HG02588 (cell line): ENCODE measurements at regions not wholly inside any gene's neighbourhood (a gene's known extent, or its start where the extent isn't known, plus 50 kb on each side); places are given as distances from the start of the nearest gene placed in this dataset.
A peak's percentile ranks its signal among the peaks of the same experiment; 100 is the strongest.

Source experiments
- ATAC-seq: cut with Tn5 transposase; IDR thresholded peaks from one replicate; pipeline ENCODE4 v1.9.1; 2021; ENCODE audit warnings: mild to moderate bottlenecking, moderate library complexity; ENCODE audit not compliant: unreplicated experiment

DNA sequence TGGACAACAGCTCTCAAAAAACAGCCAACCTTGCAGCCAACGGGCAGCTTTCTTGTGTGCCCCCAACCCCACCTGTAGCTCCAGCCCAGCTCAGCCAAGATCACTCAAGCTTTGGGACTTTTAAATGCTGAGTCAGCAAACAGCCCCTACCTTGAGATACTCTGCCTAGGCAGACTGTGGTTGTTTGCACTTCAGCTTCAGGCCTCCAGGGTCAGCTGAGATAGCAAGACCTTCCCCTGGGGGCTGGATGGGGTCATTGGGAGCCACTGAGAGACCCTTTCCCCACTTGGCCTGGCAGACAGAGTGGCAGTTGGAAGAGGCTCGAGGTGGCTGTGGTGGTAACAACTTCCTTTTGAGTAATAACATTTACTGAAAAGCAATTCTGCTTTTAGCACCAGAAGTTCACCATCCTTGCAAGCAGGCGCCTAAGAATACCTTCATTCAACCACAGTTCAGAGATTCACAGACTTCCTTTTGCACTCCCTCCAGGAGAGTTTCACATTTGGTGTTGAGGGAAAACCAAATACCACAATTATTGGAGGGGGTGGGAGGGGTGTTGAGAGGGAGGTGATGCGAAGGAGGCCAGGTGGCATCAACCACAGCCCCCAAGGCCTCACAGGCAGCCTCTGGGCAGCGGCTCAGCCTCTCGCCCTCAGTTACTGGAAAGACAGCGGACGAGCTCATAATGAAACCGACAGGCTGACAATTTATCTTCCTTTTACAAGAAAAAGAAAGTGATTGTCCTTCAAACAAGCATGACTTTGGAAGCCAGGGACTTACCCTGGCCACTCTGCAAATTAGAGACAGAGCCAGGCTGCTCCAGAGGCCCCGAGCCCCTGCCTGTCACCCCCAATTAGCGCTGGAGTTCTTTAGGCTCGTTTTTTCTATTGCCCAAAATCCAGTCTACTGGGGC is 148.1 kb downstream of the CEBPB start:
- peak; percentile 62 for ATAC-seq

- no peak for ATAC-seq
Measured at GRCh38 chr20:50339466-50339901, 148.9 kb downstream of the CEBPB start.

GRCh38 chr20:50340541-50340940 is 149.9 kb downstream of the CEBPB start:
- ATAC-seq, result no peak

GRCh38 chr20:50341050-50341449 is 150.4 kb downstream of the CEBPB start:
- no peak for ATAC-seq

DNA sequence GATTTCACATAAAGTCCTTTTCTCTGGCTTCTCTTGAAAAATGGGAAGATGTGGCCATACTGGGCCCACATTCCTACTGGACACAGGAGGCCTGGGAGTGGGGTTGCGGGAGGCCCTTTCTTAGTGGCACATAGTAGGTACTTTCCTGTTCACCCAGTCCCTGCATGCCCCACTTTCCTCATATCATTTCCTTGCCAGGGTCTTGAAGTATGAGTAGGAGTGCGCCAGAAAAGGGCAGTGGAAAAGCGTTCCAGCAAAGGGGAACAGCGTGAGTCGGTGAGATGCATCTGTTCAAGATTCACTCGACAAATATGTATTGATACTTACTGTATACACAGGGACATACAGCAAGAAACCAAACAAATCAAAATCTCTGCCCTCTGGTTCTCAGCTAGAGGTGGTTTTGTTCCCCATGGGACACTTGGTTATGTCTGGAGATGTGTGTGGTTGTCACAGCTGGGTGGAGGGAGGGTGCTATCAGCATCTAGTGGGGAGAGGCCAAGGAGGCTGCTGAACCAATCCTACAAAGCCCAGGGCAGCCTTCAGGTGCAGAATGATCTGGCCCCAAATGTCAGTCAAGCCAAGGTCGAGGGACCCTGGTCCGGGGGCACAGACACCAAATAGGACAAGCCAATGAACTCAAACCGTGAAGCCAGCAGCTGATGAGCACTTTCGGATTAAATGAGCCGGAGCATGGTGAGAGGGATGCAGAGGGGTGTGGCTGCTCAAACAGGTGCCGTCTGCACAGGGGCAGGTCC is 151.4 kb downstream of the CEBPB start:
- no peak for ATAC-seq

- no peak for ATAC-seq
Measured at GRCh38 chr20:50342638-50343102, 152.0 kb downstream of the CEBPB start.

DNA sequence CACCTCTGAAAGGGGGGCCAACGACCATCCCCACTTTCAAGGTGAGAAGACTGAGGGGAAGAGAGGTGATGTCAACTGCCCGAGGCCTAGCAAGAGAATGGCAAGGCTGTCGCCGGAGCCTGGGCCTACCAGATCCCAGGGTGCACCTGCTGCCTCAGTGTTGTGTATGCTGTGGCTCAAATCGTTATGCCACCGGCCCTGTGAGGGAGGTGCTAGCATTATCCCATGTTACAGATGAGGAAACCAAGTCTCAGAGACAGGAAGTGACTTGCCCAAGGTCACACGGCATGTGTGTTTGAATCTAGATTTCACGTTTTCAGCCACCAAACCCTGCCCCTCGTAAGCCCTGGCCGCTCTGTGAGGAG is 152.5 kb downstream of the CEBPB start:
- ATAC-seq, result no peak

DNA sequence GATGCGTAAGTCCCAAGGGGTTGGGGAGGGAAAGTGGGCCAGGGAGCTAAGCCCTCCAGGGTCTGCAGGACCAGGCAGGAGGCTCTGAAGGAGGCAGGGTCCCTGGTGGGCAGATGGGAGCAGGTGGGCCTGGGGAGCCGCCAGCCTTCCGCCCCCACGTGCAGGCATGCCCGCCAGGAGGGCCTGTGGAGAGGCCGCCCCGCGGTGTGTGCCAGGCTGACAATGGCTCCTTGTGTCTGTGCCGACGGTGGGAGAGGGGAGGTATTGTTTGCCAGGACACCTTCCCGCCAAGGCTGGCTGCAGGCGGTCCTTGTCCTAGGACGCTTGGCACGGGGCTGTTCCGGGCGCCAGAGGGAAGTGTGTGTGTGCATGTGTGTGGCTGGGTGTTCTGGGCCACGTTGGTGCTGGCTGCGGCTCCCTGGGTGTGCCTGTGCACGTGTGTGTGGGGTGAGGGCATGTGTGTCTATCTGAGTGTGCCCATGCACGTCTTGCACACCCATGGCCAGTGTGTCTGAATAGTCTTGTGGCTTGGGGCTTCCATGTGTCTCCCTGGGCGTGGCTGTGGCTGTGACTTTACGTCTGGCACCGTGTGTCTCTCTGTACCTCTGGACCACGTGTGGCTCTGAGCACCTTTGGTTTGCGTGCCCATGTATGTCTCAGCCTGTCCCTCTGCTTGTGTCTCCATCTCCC is 153.0 kb downstream of the CEBPB start:
- ATAC-seq, result no peak

GRCh38 chr20:50344232-50345071 is 153.8 kb downstream of the CEBPB start:
- no peak for ATAC-seq

GRCh38 chr20:50345712-50346373 is 155.2 kb downstream of the CEBPB start:
- ATAC-seq, result no peak

- no peak for ATAC-seq
Measured at GRCh38 chr20:50346374-50347283, 156.0 kb downstream of the CEBPB start.

DNA sequence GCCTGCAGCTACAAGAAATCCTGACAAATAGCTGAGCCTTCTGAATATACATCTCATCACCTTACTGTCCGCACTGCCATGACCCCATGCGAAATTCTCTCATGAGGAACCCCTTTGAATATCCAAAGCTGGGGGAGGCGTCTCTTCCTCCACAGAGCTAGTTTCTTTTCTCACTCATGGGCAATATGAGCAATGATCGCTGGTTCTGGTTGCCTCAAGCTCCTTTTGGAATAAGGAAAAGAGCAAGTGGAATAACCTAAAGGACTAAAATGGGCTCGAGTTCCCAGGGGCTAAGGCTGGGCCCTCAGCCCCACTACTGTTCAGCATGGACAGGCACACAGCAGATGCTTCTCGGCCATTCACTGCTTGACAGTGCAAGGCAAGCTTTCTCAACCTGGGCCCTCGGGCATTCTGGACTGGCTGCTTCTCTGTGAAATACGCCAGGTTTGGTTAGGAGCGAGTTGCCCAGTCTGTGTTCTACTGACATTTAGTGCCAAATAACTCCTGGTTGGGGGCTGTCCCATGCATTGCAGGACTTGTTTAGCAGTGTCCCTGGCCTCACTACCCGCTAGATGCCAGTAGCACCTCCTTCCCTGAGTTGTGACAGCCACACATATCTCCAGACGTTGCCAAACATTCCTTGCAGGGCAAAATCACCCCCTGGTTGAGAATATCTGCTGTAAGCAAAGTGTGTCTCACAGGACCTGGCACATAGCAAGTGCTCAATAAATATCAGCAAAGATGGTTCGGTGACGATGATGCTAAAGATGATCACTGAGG is 156.8 kb downstream of the CEBPB start:
- ATAC-seq, result no peak

- no peak for ATAC-seq
Measured at GRCh38 chr20:50348096-50348495, 157.5 kb downstream of the CEBPB start.

DNA sequence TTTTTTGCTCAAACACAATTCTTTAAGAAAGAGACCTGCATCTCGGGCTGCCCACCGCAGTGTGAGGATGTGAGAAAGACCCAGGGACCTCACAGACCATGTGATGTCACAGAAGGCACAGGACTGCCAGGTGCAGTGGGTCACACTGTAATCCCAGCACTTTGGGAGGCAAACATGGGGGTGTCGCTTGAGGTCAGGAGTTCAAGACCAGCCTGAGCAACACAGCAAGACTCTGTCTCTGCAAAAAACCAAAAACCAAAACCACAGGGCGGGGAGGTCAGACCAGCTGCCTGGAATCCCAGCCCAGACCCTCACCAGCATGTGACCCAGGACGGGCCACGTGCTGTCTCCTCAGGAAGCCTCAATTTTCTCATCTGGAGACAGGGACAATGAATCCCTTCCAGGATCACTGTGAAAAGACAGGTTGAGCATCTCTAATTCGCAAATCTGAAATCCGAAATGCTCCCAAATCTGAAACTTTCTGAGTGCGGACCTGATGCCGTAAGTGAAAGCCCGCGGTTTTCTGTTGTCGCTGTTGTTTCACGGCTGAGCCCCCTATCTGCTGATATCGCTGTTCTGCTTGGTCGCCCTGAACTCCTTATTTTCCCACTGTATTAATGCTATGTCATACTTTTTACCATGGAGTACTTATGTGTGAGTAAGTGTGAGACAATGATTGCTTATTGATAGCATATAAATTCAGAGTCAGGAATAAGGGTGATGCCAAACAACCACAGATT is 159.5 kb upstream of the PTPN1 start:
- ATAC-seq, result no peak

- ATAC-seq, result no peak
Measured at GRCh38 chr20:50351541-50351940, 158.6 kb upstream of the PTPN1 start.

DNA sequence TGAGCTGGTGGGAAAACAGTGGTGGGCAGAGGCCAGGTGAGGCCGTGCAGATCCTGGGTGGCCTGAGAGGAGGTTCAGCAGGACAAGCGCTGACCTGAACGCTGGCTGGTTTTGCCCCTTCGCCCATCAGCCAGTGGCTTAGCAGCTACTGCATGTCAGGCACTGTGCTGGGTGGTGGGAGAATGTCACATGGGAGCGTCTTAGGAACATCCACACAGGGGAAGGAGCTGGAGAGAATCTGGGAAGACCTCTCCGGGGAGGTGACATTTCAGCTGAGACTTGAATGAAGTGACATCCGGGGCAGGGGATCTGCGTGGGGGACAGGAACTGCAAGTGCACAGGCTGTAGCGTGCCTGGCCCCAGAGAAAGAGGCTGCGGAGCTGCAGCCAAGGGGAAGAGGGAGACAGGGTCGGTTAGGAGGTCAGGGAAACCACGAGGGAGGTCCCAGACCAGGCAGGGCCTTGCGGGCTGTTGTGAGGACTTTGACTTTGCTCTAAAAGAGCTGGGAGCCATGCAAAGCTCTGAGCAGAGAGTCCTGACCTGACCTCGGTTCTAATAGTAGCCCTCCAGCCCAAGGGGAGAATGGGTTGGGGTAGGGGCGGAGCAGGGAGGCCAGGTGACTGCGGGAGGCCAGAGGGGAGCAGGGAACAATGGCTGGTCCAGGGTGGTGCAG is 156.8 kb upstream of the PTPN1 start:
- no peak for ATAC-seq
